ENCODE measurements at regions not wholly inside any gene's neighbourhood (a gene's known extent, or its start where the extent isn't known, plus 50 kb on each side); places are given as distances from the start of the nearest gene placed in this dataset.

DNA sequence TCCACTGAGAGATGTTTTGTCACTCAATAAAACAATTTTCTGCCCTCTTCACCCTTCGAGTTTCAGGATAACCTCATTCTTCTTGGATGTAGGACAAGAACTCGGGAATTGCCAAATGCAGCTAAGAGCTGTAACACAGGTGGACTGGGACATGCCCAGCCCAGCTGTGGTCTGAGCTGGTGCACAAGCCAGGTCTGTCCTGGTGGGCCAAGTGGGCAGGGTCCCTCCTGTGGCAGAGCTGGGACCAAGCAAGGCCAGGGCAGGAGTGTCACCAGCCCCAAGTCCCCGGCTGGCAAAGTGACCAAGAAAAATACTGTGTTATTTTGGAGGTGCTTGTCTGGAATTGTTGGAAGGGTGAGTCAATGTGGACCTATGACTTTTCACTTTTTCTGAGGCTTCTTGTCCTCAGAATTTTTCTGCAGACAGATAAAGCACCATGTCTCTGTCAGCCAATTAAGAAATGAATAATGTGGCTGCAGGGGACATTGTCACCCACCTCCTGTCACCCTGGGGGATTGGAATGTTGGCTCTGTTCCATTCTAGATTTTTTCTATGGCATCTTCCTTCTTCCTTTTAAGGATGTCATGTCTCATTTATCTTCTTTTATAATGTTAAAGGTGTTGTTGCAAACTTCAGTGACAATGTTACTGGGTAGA is 645.2 kb upstream of the EPHA6 start:
- peaks cover 0 to 20% (median 10%) of the 10 kb centered on the region in 5 donors for H3K9me3 Mint-ChIP-seq
- no peaks in the 10 kb centered on the region for H3K36me3 ChIP-seq (ENCODE audit: insufficient read depth, low read length)
- CTCF ChIA-PET = no interaction called here
- no peaks in the 10 kb centered on the region for H3K27me3 ChIP-seq (ENCODE audit: insufficient read depth, low read length, poor library complexity, severe bottlenecking)
- no peak overlapping the region for H3K4me3 Mint-ChIP-seq
- no peak overlapping the region for H3K4me3 ChIP-seq (ENCODE audit: low read length)
- H3K27me3 Mint-ChIP-seq = no peaks in the 10 kb centered on the region
- no peaks in the 10 kb centered on the region for H3K36me3 Mint-ChIP-seq
- no peak overlapping the region for H3K27ac ChIP-seq (ENCODE audit: low read depth, low read length)
- no peaks in the 10 kb centered on the region for H3K9me3 ChIP-seq (ENCODE audit: low read length)
- POLR2A ChIA-PET = no interaction called here
- DNase-seq = no peak
- no peaks in the 10 kb centered on the region for H3K4me1 Mint-ChIP-seq
- no peak overlapping the region for H3K27ac Mint-ChIP-seq
- no peaks in the 10 kb centered on the region for H3K4me1 ChIP-seq (ENCODE audit: insufficient read depth, low read length)

DNA sequence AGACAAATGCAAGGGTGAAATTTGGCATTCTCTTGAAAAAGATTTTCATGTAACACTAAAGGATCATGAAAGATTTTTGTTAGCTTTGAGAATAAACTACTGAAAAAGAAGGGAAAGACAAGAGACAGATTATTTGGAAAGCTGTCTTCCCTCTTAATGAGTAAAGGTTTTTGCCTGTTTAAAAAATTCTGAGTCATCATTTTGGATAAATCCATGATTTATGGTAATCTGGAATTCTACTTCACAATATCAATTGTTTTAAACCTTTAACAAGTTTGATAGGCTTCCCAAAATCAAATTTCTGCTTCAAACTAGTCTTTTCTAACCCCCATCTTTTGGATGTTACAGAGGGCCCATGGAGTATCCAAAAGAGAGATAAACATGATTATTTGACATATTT is 641.5 kb upstream of the EPHA6 start:
- H3K9me3 ChIP-seq (ENCODE audit: low read length) = no peaks in the 10 kb centered on the region
- H3K9me3 Mint-ChIP-seq = peaks cover 5 to 33% (median 12%) of the 10 kb centered on the region in 5 donors

DNA sequence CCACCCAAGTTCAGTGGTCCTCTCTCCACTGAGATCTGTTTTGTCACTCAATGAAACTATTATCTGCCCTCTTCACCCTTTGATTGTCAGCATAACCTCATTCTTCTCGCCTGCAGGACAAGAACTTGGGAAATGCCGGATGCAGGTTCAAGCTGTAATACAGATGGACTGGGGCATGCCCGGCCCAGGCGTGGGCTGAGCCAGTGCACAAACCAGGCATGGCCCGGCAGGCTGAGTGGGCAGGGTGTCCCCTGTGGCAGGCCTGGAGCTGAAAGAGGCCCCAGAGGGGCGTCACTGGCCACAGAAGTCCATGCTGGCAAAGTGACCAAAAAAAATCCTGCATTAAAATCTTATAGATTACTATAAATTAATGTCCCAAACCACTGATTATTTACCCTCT is 638.9 kb upstream of the EPHA6 start:
- Mint-ChIP-seq H3K36me3 (no peaks in the 10 kb centered on the region), H3K9me3 (peaks cover 3 to 36% (median 9%) of the 10 kb centered on the region in 5 donors), H3K4me3 (no peak overlapping the region), H3K27me3 (no peaks in the 10 kb centered on the region), H3K27ac (no peak overlapping the region), H3K4me1 (no peaks in the 10 kb centered on the region)
- Histone ChIP-seq H3K4me1 (ENCODE audit: insufficient read depth, low read length) (no peaks in the 10 kb centered on the region), H3K36me3 (ENCODE audit: insufficient read depth, low read length) (no peaks in the 10 kb centered on the region), H3K27me3 (ENCODE audit: insufficient read depth, low read length, poor library complexity, severe bottlenecking) (no peaks in the 10 kb centered on the region), H3K27ac (ENCODE audit: low read depth, low read length) (no peak overlapping the region), H3K9me3 (ENCODE audit: low read length) (no peaks in the 10 kb centered on the region), H3K4me3 (ENCODE audit: low read length) (no peak overlapping the region)
- POLR2A ChIA-PET = no interaction called here
- CTCF ChIA-PET = no interaction called here
- DNase-seq = no peak

More for the DNA sequence above, 641.5 kb upstream of the EPHA6 start:
- ChIA-PET POLR2A (no interaction called here), CTCF (no interaction called here)
- H3K4me1 ChIP-seq (ENCODE audit: insufficient read depth, low read length) = no peaks in the 10 kb centered on the region
- Mint-ChIP-seq H3K27me3 (no peaks in the 10 kb centered on the region), H3K36me3 (no peaks in the 10 kb centered on the region), H3K4me3 (no peak overlapping the region), H3K27ac (no peak overlapping the region), H3K4me1 (no peaks in the 10 kb centered on the region)
- DNase-seq = no peak
- no peak overlapping the region for H3K4me3 ChIP-seq (ENCODE audit: low read length)
- H3K27me3 ChIP-seq (ENCODE audit: insufficient read depth, low read length, poor library complexity, severe bottlenecking) = no peaks in the 10 kb centered on the region
- H3K27ac ChIP-seq (ENCODE audit: low read depth, low read length) = no peak overlapping the region
- H3K36me3 ChIP-seq (ENCODE audit: insufficient read depth, low read length) = no peaks in the 10 kb centered on the region

GRCh38 chr3:96182756-96183155 is 631.6 kb upstream of the EPHA6 start:
- H3K27ac ChIP-seq (ENCODE audit: low read depth, low read length) = no peak overlapping the region
- Mint-ChIP-seq H3K27me3 (no peaks in the 10 kb centered on the region), H3K36me3 (no peaks in the 10 kb centered on the region), H3K4me1 (no peaks in the 10 kb centered on the region), H3K27ac (no peak overlapping the region), H3K9me3 (peaks cover 0 to 19% (median 0%) of the 10 kb centered on the region in 5 donors), H3K4me3 (no peak overlapping the region)
- H3K27me3 ChIP-seq (ENCODE audit: insufficient read depth, low read length, poor library complexity, severe bottlenecking) = no peaks in the 10 kb centered on the region
- POLR2A ChIA-PET = no interaction called here
- H3K9me3 ChIP-seq (ENCODE audit: low read length) = no peaks in the 10 kb centered on the region
- no peaks in the 10 kb centered on the region for H3K4me1 ChIP-seq (ENCODE audit: insufficient read depth, low read length)
- H3K36me3 ChIP-seq (ENCODE audit: insufficient read depth, low read length) = no peaks in the 10 kb centered on the region
- H3K4me3 ChIP-seq (ENCODE audit: low read length) = no peak overlapping the region
- CTCF ChIA-PET = no interaction called here
- DNase-seq = no peak

- Histone ChIP-seq H3K4me3 (ENCODE audit: low read length) (no peak overlapping the region), H3K27me3 (ENCODE audit: insufficient read depth, low read length, poor library complexity, severe bottlenecking) (no peaks in the 10 kb centered on the region)
- CTCF ChIA-PET = no interaction called here
Measured at GRCh38 chr3:96183871-96184270, 630.5 kb upstream of the EPHA6 start.

DNA sequence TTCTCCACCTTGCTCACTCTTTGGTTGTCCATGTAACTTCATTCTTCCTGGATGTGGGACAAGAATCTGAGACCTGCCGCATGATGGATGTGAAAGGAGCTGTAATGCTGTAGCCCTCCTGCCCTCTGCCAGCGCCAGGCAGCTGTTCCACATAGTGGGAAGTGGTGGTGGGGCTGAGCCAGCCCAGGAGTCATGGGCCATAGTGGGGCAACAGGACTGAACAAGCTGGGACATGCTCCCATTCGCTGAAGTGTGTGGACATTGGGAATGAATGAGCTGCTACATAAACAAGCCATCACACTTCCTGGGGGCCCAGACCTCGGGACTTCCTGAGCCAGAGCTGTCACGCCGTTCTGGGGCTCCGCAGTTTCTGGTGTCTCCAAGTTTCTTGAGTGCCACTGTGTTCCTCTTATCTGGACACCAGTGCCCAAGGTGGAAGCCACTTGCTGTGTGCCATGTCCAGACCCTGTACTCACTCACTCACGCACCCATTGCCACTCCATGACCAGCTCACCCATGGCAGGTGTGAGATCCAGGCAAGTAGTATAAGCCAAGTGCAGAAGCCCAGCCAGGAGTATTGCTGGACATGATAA is 624.3 kb upstream of the EPHA6 start:
- Mint-ChIP-seq H3K27ac (no peak overlapping the region), H3K4me1 (no peaks in the 10 kb centered on the region), H3K4me3 (no peak overlapping the region), H3K27me3 (no peaks in the 10 kb centered on the region), H3K36me3 (no peaks in the 10 kb centered on the region), H3K9me3 (peaks cover 0 to 12% (median 1%) of the 10 kb centered on the region in 5 donors)
- no peak for DNase-seq
- Histone ChIP-seq H3K27me3 (ENCODE audit: insufficient read depth, low read length, poor library complexity, severe bottlenecking) (no peaks in the 10 kb centered on the region), H3K4me1 (ENCODE audit: insufficient read depth, low read length) (no peaks in the 10 kb centered on the region), H3K4me3 (ENCODE audit: low read length) (no peak overlapping the region), H3K36me3 (ENCODE audit: insufficient read depth, low read length) (no peaks in the 10 kb centered on the region), H3K9me3 (ENCODE audit: low read length) (no peaks in the 10 kb centered on the region), H3K27ac (ENCODE audit: low read depth, low read length) (no peak overlapping the region)
- POLR2A ChIA-PET = no interaction called here
- CTCF ChIA-PET = no interaction called here

More at GRCh38 chr3:96183871-96184270, 630.5 kb upstream of the EPHA6 start:
- DNase-seq = no peak
- peaks cover 0 to 16% (median 0%) of the 10 kb centered on the region in 5 donors for H3K9me3 Mint-ChIP-seq
- POLR2A ChIA-PET = no interaction called here
- H3K4me3 Mint-ChIP-seq = no peak overlapping the region
- no peak overlapping the region for H3K27ac Mint-ChIP-seq
- no peaks in the 10 kb centered on the region for H3K4me1 Mint-ChIP-seq
- Histone ChIP-seq H3K27ac (ENCODE audit: low read depth, low read length) (no peak overlapping the region), H3K36me3 (ENCODE audit: insufficient read depth, low read length) (no peaks in the 10 kb centered on the region), H3K9me3 (ENCODE audit: low read length) (no peaks in the 10 kb centered on the region), H3K4me1 (ENCODE audit: insufficient read depth, low read length) (no peaks in the 10 kb centered on the region)
- H3K36me3 Mint-ChIP-seq = no peaks in the 10 kb centered on the region
- H3K27me3 Mint-ChIP-seq = no peaks in the 10 kb centered on the region

- H3K36me3 Mint-ChIP-seq = no peaks in the 10 kb centered on the region
- CTCF ChIA-PET = no interaction called here
Measured at GRCh38 chr3:96192966-96193550, 621.3 kb upstream of the EPHA6 start.

GRCh38 chr3:96200897-96201296 is 613.5 kb upstream of the EPHA6 start:
- Mint-ChIP-seq H3K36me3 (no peaks in the 10 kb centered on the region), H3K4me3 (no peak overlapping the region), H3K4me1 (no peaks in the 10 kb centered on the region), H3K27ac (no peak overlapping the region), H3K9me3 (peaks cover 10 to 33% (median 18%) of the 10 kb centered on the region in 5 donors), H3K27me3 (no peaks in the 10 kb centered on the region)
- POLR2A ChIA-PET = no interaction called here
- CTCF ChIA-PET = no interaction called here
- DNase-seq = no peak
- Histone ChIP-seq H3K4me3 (ENCODE audit: low read length) (no peak overlapping the region), H3K4me1 (ENCODE audit: insufficient read depth, low read length) (no peaks in the 10 kb centered on the region), H3K27ac (ENCODE audit: low read depth, low read length) (no peak overlapping the region), H3K9me3 (ENCODE audit: low read length) (no peaks in the 10 kb centered on the region), H3K36me3 (ENCODE audit: insufficient read depth, low read length) (no peaks in the 10 kb centered on the region), H3K27me3 (ENCODE audit: insufficient read depth, low read length, poor library complexity, severe bottlenecking) (no peaks in the 10 kb centered on the region)

More at GRCh38 chr3:96192966-96193550, 621.3 kb upstream of the EPHA6 start:
- Mint-ChIP-seq H3K27me3 (no peaks in the 10 kb centered on the region), H3K4me3 (no peak overlapping the region), H3K27ac (no peak overlapping the region), H3K4me1 (no peaks in the 10 kb centered on the region), H3K9me3 (peaks cover 0 to 3% (median 1%) of the 10 kb centered on the region in 5 donors)
- Histone ChIP-seq H3K27ac (ENCODE audit: low read depth, low read length) (no peak overlapping the region), H3K27me3 (ENCODE audit: insufficient read depth, low read length, poor library complexity, severe bottlenecking) (no peaks in the 10 kb centered on the region), H3K9me3 (ENCODE audit: low read length) (no peaks in the 10 kb centered on the region), H3K4me3 (ENCODE audit: low read length) (no peak overlapping the region), H3K4me1 (ENCODE audit: insufficient read depth, low read length) (no peaks in the 10 kb centered on the region), H3K36me3 (ENCODE audit: insufficient read depth, low read length) (no peaks in the 10 kb centered on the region)
- no peak for DNase-seq
- POLR2A ChIA-PET = no interaction called here

Data from CD8-positive, alpha-beta memory T cell (primary cell).